ENCODE measurements at regions not wholly inside any gene's neighbourhood (a gene's known extent, or its start where the extent isn't known, plus 50 kb on each side); places are given as distances from the start of the nearest gene placed in this dataset.

- H3K4me2 ChIP-seq (ENCODE audit: insufficient read depth, low read length), result no peak overlapping the region
- no peak overlapping the region for H3K27ac ChIP-seq (ENCODE audit: low read depth, low read length)
- no peaks in the 10 kb centered on the region for H3K79me2 ChIP-seq (ENCODE audit: insufficient read depth, low read length)
- H2AFZ ChIP-seq (ENCODE audit: low read length), result no peak overlapping the region
- H3K27me3 ChIP-seq (ENCODE audit: insufficient read depth, low read length), result no peaks in the 10 kb centered on the region
- no peaks in the 10 kb centered on the region for H3K4me1 ChIP-seq (ENCODE audit: insufficient read depth, low read length)
- no peak for TF ChIP-seq CTCF (IDR thresholded peaks at IDR 0.05; ENCODE audit: extremely low read depth, low read depth, low read length)
- no peaks in the 10 kb centered on the region for H4K20me1 ChIP-seq (ENCODE audit: insufficient read depth, low read length)
- H3K9me3 ChIP-seq (ENCODE audit: low read depth, low read length), result peaks cover 2% of the 10 kb centered on the region
- H3K4me3 ChIP-seq (ENCODE audit: insufficient read depth, low read length), result no peak overlapping the region
- DNase-seq (ENCODE audit: insufficient read length, low spot score, missing footprints), result no peak
- no peaks in the 10 kb centered on the region for H3K36me3 ChIP-seq (ENCODE audit: insufficient read depth, low read length)
Observed at GRCh38 chr3:78483090-78483489, 1284.7 kb downstream of the ROBO1 start.

DNA sequence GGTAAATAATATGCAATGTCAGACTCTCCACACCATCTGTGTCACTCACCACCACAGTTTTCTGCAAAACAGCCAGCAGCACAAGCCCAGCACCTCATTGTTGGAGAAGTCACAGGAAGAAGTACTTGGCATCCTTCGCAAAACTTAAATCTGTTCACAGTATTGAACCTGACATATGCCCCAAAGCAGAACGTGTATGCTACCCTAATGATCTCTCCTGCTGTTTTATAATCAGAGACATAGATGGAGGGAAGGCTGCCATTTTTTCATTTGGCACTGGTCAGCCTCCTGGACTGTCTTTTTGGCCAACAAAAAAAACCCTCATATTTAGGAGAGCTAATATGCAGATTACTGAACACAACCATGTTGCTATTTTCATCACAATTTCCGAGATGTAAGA, 1272.9 kb downstream of the ROBO1 start:
- H3K27me3 ChIP-seq (ENCODE audit: insufficient read depth, low read length), result no peaks in the 10 kb centered on the region
- H3K79me2 ChIP-seq (ENCODE audit: insufficient read depth, low read length), result no peaks in the 10 kb centered on the region
- no peak overlapping the region for H3K4me2 ChIP-seq (ENCODE audit: insufficient read depth, low read length)
- H3K4me1 ChIP-seq (ENCODE audit: insufficient read depth, low read length), result no peaks in the 10 kb centered on the region
- H3K36me3 ChIP-seq (ENCODE audit: insufficient read depth, low read length), result no peaks in the 10 kb centered on the region
- no peak for TF ChIP-seq CTCF (IDR thresholded peaks at IDR 0.05; ENCODE audit: extremely low read depth, low read depth, low read length)
- H2AFZ ChIP-seq (ENCODE audit: low read length), result no peak overlapping the region
- no peak overlapping the region for H3K27ac ChIP-seq (ENCODE audit: low read depth, low read length)
- no peaks in the 10 kb centered on the region for H4K20me1 ChIP-seq (ENCODE audit: insufficient read depth, low read length)
- no peak for DNase-seq (ENCODE audit: insufficient read length, low spot score, missing footprints)
- H3K9me3 ChIP-seq (ENCODE audit: low read depth, low read length), result no peaks in the 10 kb centered on the region
- H3K4me3 ChIP-seq (ENCODE audit: insufficient read depth, low read length), result no peak overlapping the region

- Histone ChIP-seq H3K36me3 (ENCODE audit: insufficient read depth, low read length) (no peaks in the 10 kb centered on the region), H2AFZ (ENCODE audit: low read length) (no peak overlapping the region), H4K20me1 (ENCODE audit: insufficient read depth, low read length) (no peaks in the 10 kb centered on the region), H3K27me3 (ENCODE audit: insufficient read depth, low read length) (no peaks in the 10 kb centered on the region), H3K4me3 (ENCODE audit: insufficient read depth, low read length) (no peak overlapping the region), H3K27ac (ENCODE audit: low read depth, low read length) (no peak overlapping the region), H3K4me1 (ENCODE audit: insufficient read depth, low read length) (no peaks in the 10 kb centered on the region), H3K9me3 (ENCODE audit: low read depth, low read length) (no peaks in the 10 kb centered on the region), H3K79me2 (ENCODE audit: insufficient read depth, low read length) (no peaks in the 10 kb centered on the region), H3K4me2 (ENCODE audit: insufficient read depth, low read length) (no peak overlapping the region)
- no peak for TF ChIP-seq CTCF (IDR thresholded peaks at IDR 0.05; ENCODE audit: extremely low read depth, low read depth, low read length)
- no peak for DNase-seq (ENCODE audit: insufficient read length, low spot score, missing footprints)
Observed at GRCh38 chr3:78495301-78495700, 1272.5 kb downstream of the ROBO1 start.

DNA sequence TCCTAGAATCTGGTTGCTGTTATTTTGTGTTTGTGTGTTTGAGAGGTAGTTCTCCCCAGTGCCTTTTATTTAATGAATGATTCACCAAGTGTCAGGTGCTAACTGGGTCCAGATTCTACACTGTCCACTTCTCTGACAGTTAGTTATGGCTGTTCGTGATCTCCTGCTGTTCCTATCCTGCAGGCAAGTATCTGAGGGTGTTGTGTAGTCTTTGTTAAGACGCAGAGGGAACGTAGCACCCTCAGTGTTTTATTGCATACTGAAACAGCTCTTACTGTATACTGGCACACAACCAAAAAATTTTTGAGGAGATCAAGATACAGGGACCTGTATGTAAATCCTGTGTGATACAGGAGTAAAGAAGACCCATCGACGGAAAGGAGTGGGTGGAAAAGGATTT, 1271.3 kb downstream of the ROBO1 start:
- H3K27me3 ChIP-seq (ENCODE audit: insufficient read depth, low read length), result no peaks in the 10 kb centered on the region
- H3K4me1 ChIP-seq (ENCODE audit: insufficient read depth, low read length), result no peaks in the 10 kb centered on the region
- no peak for DNase-seq (ENCODE audit: insufficient read length, low spot score, missing footprints)
- H4K20me1 ChIP-seq (ENCODE audit: insufficient read depth, low read length), result no peaks in the 10 kb centered on the region
- H3K27ac ChIP-seq (ENCODE audit: low read depth, low read length), result no peak overlapping the region
- H3K4me3 ChIP-seq (ENCODE audit: insufficient read depth, low read length), result no peak overlapping the region
- no peak for TF ChIP-seq CTCF (IDR thresholded peaks at IDR 0.05; ENCODE audit: extremely low read depth, low read depth, low read length)
- H3K4me2 ChIP-seq (ENCODE audit: insufficient read depth, low read length), result no peak overlapping the region
- H3K79me2 ChIP-seq (ENCODE audit: insufficient read depth, low read length), result no peaks in the 10 kb centered on the region
- H2AFZ ChIP-seq (ENCODE audit: low read length), result no peak overlapping the region
- no peaks in the 10 kb centered on the region for H3K9me3 ChIP-seq (ENCODE audit: low read depth, low read length)
- H3K36me3 ChIP-seq (ENCODE audit: insufficient read depth, low read length), result no peaks in the 10 kb centered on the region

Data from osteoblast (primary cell).